ENCODE measurements at regions not wholly inside any gene's neighbourhood (a gene's known extent, or its start where the extent isn't known, plus 50 kb on each side); places are given as distances from the start of the nearest gene placed in this dataset.

DNA sequence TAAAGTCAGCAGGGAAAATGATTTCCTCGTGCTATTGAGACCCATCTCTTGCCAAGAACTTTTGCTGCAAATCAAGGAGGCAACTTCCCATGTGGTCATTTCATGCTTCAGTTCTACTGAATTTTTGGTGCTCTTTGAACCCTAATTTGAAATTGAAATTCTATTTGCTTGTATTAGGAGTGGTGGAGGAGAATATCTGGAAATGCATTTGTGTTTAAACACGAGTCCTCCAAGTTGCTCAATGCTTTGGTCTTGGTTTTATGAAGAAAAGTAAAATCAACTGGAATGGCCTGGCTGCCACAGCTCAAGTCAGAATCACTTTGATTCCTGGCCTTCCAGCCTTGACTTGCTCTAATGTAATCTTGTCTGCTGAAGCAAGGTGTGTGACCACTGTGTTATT, 613.2 kb downstream of the TLE1 start:
- TF ChIP-seq, protein P1, sequence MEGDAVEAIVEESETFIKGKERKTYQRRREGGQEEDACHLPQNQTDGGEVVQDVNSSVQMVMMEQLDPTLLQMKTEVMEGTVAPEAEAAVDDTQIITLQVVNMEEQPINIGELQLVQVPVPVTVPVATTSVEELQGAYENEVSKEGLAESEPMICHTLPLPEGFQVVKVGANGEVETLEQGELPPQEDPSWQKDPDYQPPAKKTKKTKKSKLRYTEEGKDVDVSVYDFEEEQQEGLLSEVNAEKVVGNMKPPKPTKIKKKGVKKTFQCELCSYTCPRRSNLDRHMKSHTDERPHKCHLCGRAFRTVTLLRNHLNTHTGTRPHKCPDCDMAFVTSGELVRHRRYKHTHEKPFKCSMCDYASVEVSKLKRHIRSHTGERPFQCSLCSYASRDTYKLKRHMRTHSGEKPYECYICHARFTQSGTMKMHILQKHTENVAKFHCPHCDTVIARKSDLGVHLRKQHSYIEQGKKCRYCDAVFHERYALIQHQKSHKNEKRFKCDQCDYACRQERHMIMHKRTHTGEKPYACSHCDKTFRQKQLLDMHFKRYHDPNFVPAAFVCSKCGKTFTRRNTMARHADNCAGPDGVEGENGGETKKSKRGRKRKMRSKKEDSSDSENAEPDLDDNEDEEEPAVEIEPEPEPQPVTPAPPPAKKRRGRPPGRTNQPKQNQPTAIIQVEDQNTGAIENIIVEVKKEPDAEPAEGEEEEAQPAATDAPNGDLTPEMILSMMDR (conservative IDR thresholded peaks at IDR 0.05; ENCODE audit: low read length), result no peak
- TF ChIP-seq EZH2phosphoT487 (IDR thresholded peaks at IDR 0.05; ENCODE audit: borderline replicate concordance), result no peak

Measured in Loucy (cell line).